NCI-H2196 (cell line): ENCODE measurements at regions not wholly inside any gene's neighbourhood (a gene's known extent, or its start where the extent isn't known, plus 50 kb on each side); places are given as distances from the start of the nearest gene placed in this dataset.
"Not testable (repeated sequence)": the region's sequence is repeated elsewhere in the genome, so short reads cannot be mapped to it uniquely, and the experiment has no call there.

Experiments used
- DNase-seq: peaks from one replicate; lab custom pipeline; 2025; ENCODE audit not compliant: unreplicated experiment; lab: John Stamatoyannopoulos, UW

DNA sequence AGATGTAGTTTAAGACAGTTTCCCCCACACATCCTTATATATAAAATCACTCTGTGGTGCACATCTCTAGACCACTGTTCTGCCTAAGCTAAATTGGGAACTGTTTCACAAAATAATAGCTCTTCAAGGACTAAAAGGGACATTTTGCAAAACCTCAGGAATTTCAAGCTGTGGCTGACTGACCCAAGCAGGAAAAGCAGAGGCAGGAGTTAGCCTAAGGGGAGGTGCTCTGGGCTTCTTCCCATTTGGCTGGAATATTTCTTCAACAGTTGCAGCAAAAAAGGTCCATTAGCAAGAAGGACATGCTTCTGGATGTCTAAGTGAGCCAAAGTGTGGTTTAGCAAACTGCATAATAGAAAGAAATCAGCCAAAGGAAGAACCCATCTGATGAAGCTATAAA lies 551.2 kb upstream of the ANKRD30A start:
- DNase-seq = no peak

DNA sequence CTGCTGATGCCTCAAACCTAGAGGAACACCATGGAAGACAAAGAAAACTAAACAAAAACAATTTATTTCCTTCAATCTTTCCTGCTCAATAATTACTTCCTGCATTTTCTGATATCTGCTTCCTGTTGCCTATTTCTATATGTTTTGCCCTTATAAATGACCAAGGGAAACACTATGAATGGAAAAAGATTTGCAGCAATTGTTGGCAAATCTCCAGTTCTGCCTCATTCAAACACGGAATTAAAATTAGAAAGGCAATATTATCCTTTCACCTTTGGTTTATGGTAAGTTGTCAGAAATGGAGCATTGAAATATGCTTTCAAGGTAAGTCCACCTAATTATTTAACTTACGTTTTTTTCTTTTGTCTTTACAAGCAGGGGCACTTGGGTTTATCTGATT lies 552.2 kb upstream of the ANKRD30A start:
- peak; percentile 0 for DNase-seq

DNA sequence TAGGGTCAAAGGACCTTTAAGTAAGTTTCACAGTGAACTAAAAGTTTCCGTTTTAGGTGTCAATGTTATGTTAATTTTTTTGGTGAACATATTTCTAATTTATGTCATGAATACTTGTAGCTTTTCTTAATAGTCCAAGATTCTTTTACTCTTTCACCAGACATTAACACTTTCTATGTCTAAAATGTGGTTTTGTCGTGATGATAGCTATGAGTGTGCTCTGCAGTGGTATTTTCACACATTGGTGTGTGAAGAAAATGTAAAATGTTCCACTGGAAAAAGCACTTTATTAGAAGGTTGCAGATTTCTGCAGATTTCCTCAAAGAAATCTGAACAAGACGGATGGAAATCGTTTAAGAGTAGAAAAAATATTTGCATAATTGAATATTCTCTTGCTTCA lies 561.0 kb upstream of the ANKRD30A start:
- no peak for DNase-seq

DNA sequence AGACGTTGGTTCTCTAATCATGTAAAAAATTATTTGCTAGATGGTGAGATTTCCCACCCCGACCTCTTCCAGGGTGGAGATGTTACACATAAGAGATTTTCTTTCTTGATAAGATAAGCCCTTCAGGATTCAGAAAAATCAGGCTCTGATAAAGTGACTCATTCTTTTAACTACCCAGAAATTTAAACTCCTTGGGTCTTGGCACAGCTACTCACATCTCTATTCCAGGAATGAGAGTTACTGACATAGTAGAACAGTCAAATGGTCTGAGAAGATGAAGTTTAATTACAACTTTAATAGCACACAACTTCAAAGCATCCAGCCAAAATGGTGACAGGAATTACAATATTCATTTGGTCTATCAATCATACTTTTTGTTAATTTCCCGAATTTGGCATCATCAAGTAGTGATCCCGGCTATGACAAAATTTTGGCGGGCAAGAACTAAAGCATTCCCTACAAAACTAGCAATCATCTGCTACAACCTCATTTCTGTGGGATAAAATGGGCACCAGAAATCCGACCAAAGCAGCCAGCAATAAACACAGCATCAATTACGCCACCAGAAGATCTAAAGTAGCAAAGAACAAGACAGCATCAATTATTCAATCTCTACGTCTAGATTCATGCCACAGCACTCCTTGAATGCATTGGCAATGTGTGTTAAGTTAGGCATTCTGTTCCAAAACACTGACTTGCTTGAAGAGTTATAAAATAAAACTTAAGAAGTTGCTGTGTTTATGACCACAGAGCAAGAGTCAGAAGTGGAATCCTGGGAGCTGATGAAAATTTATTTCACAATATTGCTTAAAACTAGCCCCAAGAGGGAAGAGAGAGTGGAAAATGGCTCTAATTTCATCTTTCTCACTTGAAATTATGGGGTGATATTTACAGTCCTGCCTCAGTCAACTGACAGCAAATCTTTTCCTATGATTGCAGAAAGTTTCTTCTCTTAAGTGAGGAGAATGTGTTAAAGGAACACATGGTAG lies 565.7 kb upstream of the ANKRD30A start:
- no peak for DNase-seq

DNA sequence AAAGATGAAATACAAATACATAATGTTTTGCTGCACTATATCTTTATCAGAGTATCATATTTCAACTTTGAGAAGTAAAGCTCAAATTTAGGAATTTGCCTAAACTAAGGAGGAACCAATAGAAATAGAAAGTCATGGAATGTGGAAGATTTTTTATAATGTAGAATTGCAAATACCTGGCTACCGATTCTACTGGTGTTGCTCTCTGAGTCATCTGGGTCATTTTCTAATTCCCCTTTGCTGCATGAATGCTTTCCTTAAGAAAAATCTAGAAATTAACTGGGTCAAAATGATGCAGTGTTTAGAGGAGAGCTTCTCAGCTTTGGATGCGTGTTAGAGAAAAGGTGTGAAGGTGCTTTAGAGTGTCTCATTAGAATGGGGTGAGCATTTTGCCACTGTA lies 568.9 kb upstream of the ANKRD30A start:
- no peak for DNase-seq

DNA sequence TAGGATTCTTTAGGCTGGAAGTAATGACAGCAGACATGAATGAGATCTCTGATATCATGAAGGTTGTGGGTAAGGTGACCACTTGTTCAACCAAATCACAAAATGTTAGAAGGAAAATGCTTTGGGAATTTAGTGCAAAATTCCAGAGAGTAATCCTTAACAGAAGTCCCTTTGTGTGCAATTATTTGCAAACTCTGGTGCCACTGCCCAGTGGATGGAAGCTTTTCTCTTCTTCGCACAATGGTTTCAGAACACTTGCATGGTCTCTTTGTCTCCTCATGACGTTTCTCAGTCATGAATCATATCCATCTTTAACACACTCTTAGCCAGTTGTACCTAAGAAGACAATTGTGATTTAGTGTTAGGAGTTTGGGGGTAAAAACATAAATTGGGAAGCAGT lies 570.4 kb upstream of the ANKRD30A start:
- DNase-seq = no peak

DNA sequence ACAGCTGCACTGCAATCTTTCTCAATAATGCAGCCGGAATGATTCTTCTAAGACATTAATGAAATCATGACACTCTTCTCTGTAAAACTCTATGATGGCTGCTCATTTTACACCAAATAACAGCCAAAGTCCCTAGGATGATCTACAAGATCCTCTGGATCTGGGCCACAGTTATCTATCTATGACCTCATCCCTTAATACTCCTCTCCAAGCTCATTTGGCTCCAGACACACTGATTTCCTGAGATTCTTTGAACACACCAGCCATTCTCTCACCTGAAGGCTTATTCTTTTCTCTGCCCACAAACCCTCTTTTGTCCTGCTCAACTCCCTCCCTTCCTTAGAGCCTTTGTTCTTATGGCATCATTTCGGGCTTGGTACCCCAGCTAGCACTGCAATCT lies 577.4 kb upstream of the ANKRD30A start:
- no peak for DNase-seq

DNA sequence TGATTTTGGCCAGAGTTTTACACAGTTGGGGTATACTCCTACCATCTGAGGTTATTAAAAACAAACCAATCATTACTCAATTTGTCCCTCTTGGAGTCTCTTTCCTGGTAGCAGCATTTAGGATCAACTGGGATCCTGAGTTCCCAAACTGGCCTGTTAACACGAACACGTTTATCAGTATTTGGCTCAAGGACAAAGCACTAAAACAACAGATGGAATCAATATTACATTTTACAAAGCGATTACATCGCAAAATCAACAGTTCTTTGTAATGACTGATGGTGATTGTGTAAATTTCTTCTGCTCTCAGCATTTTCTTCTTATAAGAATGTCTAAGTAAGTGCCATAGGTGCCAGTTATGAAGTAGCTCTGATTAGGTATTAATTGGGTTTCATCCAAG lies 582.9 kb upstream of the ANKRD30A start:
- no peak for DNase-seq

DNA sequence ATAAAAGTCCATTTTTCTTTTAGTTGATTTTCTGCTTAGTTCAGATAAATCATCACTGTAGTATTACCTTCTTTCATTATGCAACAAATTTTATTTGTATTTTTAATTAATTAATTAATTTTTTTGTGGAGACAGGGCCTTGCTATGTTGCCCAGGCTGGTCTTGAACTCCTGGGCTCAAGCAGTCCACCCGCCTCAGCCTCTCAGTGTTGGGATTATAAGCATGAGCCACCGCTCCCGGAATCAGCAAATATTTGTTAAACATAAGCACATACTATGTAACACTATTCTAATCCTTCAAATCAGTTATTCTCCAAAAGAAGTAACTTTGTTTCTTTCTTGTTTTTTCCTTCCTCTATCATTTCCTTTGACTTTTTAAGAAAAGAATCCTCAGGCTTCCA lies 584.8 kb upstream of the ANKRD30A start:
- no peak for DNase-seq

DNA sequence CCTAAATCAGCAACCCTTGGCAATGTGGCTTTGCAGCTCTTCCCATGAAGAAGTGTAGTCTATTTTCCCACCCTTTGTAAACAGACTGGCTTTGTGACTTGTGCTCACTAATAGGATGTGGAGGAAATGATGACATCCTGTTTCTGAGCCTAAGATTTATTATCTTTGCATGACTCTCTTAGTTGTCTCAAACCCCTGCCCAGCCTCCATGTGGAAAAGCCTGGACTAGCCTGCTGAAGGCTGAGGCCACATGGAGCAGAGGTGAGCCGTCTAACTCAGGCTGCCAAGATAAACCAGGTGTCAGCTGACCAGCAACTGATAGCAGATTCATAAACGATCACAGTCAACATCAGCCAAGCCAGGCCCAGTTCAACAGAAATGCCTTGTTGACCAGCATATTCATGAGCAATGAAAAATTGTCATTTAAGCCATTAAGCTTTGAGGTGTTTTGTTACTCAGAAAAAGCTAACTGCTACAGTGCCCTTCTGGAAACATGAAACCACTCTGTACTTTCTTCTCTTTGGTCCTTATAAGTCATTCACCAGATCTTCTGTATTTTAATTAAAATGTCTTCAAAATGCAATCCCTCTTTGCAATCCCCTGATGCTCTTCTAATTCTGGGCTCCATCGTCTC lies 586.3 kb upstream of the ANKRD30A start:
- DNase-seq = no peak

DNA sequence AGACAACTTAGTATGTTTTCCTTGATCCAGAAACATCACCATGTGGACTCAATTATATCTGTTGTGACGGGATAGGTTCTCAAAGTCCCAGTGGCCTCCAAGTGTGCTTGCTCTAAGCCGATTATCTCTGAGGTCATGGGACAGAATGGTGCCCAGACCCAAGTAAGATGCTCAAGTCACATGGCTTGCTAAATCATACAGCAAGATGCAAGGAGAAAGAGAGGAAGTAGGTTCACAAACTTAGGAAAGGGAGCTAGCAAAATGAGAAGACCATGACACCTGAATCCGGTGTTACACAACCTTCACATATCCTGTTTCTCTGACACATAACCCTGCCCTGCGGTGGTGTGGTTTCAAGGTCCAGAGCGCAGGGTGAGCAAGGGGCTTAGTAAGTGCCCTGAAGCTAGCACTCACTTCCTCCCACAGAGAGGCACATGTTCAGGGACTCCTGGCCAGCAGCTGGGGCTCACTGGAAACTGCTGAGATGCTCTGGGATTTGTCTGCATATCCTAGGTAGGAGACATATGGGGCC lies 590.9 kb upstream of the ANKRD30A start:
- DNase-seq = no peak

DNA sequence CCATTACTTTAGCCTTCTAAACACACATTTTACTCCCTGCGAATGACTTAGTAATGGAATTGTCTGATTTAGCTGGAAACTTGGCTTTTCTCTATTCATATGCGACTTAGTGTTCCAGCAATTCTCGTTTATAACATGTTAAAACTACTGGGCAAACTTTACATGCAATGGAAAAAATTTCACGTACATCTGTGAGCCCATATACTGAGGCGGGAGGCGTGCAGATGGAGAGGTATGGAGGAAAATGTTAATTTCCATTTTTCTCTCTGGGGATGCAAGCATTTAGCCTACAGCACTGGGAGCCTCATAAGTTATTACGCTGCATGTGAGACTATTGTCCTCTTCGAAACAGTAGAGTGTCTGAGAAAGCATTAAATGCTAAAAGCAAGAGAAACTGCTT lies 591.5 kb upstream of the ANKRD30A start:
- DNase-seq = no peak

DNA sequence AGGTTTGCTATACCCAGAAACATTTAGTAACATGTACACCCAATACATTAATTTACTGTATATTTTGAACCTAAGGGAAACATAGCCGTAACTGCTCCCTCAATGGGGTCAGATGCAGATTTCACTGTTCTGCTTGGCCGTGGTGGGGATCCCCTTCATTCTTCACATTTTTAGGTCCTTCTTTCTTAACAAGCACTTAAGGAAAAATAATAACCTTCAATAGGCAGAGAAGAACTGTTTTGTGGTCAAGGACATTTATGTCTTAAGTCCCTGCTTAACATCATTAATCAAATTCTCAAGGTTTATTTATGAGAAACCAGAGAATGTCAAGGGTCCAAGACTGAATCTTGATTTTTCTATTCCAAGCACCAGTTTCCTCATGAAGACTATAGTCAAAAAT lies 592.1 kb upstream of the ANKRD30A start:
- DNase-seq = no peak

DNA sequence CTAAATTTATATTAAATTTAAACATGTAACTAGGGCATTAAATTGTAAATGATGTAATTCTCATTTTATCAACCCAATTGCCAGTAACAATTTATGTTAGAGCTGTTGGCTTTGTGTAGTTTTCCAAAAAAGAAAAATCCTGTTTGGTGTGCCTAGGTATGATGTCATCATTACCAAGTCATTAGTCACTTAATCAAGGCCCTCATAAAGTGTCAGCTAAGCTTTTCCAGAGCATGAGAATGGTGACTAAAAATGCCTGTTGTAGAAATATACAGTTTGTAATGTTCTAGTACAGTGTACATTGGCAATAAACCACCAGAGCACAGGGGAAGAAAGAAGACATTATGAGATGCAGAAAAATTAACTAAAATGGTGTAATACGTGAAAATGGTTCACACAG lies 593.8 kb upstream of the ANKRD30A start:
- DNase-seq = no peak

DNA sequence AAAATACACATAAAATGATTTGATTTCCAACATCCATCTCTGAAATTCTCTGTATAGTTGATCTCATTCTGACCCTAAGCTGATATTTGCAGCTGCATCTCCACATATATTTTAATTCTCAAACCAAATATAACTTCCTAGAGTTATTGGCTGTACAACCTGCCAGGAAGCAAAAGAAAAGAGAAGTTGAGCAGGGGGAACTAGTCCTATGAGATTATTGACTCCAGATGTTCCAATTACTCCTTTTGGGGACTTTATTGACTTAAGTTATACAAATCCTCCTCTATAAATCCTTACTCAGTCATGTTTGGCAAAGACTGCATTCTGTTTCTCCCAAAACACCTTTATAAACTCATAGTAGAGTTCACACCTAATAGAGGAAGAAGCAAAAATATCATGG lies 599.4 kb upstream of the ANKRD30A start:
- DNase-seq = no peak

DNA sequence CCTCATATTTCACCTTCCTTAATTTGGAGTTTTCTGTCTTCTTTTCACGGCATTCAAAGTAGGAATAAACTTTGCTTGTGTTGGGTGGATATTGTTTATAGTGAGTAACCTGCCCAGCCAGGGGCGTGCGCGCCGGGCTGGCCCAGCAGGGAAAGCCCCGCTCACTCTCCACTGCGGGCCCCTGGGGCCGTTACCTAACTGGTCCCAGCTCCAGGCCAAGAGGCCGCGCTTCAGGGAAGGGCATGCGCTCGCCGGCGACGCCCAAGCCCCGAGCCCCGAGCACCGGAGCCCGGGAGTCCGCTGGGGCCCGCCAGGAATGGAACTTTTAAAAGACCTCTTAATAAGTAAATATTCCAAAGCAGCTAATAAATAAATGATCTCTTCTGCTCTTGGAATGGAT lies 601.3 kb upstream of the ANKRD30A start:
- not testable (repeated sequence) for DNase-seq

DNA sequence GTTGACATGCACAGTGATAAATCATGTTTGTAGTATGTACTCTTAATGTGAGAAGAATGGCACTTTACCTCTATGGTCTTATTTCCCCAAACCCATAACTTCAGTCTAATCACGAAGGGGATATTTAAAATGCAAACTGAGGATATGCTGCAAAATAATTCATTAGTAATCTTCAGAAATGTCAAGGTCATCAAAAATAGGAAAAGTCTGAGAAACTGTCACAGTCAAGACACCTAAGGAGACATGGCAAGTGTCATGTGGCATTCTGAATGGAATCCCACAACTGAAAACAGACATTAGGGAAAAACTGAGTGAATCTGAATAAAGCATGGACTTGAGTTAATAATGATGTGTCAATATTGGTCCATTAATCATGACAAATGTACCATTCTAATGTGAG lies 605.5 kb upstream of the ANKRD30A start:
- DNase-seq = no peak

DNA sequence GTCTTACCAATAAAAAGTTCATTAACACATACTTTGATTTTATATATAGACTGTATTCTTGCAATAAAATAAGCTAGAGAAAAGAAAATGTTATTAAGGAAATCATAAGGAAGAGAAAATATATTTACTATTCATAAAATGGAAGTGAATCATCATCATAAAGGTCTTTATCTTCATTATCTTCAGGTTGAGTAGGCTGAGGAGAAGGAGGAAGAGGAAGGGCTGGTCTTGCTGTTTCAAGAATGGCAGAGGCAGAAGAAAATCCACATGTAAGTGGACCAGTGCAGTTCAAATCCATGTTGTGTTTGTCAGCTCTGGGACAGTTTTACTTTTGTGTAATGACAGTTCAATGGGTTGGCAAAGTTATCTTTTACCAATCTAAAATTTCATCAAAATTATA lies 609.1 kb upstream of the ANKRD30A start:
- DNase-seq = no peak

DNA sequence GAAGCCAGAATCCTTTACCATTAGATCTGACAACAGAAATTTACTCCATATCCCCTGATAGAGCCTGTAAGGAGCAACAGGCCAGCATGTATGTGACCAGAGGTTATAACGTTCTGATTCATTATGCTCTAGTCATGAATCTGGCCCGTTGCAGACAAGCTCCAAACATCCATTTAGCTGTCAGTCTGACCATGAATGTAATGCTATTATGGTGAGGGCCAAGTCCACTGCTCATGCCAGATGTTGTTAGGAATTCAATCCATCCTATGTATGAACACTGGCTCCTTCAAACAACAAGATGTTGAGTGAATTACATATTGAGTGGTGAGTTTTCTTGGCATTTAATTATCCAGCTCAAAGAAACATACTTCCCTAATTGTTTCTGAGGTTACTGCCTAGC lies 610.1 kb upstream of the ANKRD30A start:
- DNase-seq = no peak

DNA sequence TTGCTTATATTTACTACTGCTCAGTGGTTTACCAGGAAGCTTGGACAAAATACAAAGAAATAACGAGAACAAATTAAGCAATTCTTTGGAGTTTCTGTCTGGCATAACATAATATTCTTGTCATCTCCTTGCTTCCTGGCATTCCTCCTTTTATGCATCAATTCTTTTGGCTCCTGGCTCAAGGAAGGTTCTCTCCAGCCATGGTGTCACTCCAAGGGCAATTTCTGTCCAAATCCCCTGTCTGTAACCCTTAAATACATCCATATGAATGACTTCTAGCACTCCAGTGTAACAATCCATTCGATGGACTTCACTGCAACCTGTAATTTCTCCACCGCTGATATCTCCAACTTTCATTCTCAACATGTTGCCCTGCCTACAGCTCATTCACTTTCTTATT lies 617.7 kb upstream of the ANKRD30A start:
- no peak for DNase-seq

DNA sequence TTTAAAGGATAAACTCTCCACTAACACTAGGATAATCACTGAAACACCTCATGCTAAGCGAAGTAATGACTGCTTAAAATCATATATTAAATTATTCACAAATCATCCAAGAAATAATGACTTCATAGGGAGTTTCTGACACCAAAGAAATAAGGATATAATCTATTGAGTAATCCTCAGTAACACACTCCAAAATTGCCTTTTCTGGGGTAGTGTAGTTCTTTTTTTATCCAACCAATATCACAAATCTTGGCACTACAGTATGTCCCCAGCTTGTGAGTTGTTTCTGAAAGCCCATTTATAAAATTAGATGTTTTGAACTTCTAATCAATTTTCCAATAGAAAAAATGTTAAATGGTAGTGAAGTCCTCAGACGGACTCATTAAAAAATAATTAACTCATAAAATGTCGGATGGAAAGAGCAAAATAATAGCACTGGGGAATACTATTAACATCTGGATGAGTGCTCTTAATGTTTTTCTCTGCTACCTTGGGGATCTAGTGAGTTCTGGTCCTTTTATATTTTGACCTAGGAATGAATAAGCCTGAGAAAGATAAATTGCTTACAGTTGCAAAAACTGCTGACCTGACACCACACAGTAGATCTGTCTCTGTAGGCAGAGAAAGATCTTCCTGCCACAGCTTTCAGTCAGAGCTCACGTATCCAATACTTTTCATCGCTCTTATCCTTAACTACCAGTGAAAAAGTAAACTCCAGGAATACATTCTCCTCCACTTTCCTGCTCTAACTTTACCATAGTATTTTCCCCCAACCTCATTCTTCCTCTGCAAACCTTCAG lies 618.5 kb upstream of the ANKRD30A start:
- no peak for DNase-seq
